SU-DHL-6 (cell line): ENCODE measurements at regions not wholly inside any gene's neighbourhood (a gene's known extent, or its start where the extent isn't known, plus 50 kb on each side); places are given as distances from the start of the nearest gene placed in this dataset.

Source experiments
- CTCF ChIP-seq: fragments of 200-600 bp; sonication (generic); IDR thresholded peaks from one replicate; pipeline ENCODE4 v1.5.1; 2017; ENCODE audit warnings: antibody characterized with exemption, mild to moderate bottlenecking, low read length, moderate library complexity; ENCODE audit not compliant: insufficient read depth, poor library complexity, severe bottlenecking
- EZH2phosphoT487 ChIP-seq: fragments of 200-600 bp; sonication (generic), shearing (Covaris generic); conservative IDR thresholded peaks from 2 replicates; pipeline ENCODE4 v1.6.1; 2018; ENCODE audit warnings: mild to moderate bottlenecking, antibody characterized with exemption, low read length, moderate library complexity, mixed read lengths

DNA sequence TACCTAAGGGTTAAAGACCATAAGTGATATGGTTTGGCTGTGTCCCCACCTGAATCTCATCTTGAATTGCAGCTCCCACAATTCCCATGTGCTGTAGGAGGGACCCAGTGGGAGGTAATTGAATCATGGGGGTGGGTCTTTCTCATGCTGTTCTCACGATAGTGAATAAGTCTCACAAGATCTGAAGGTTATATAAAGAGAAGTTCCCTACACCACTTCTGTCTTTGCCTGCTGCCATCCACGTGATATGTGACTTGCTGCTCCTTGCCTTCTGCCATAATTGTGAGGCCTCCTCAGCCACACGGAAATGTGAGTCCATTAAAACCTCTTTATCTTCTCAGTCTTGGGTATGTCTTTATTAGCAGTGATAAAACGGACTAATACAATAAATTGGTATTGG lies 75.0 kb upstream of the CADPS start:
- no peak for TF ChIP-seq CTCF
- TF ChIP-seq EZH2phosphoT487: no peak
